SH-SY5Y (cell line): ENCODE measurements at regions not wholly inside any gene's neighbourhood (a gene's known extent, or its start where the extent isn't known, plus 50 kb on each side); places are given as distances from the start of the nearest gene placed in this dataset.

ENCODE experiments used
- GATA2 ChIP-seq: IDR thresholded peaks from 2 replicates; pipeline ENCODE4 v1.6.1; 2011; ENCODE audit warnings: mild to moderate bottlenecking, low read depth, low read length
- GATA3 ChIP-seq: IDR thresholded peaks from 2 replicates; pipeline ENCODE4 v1.6.1; 2011; ENCODE audit warnings: low read depth, mild to moderate bottlenecking, low read length, moderate library complexity

GRCh38 chr14:40188006-40188405 is 755.8 kb upstream of the FBXO33 start:
- TF ChIP-seq GATA3 (no peak), GATA2 (no peak)

GRCh38 chr14:40164083-40164482 is 731.9 kb upstream of the FBXO33 start:
- TF ChIP-seq GATA3 (no peak), GATA2 (no peak)

- TF ChIP-seq GATA2 (no peak), GATA3 (no peak)
Measured at GRCh38 chr14:40139657-40140056, 707.4 kb upstream of the FBXO33 start.

- no peak for TF ChIP-seq GATA3
- no peak for TF ChIP-seq GATA2
Measured at GRCh38 chr14:40133463-40133862, 701.2 kb upstream of the FBXO33 start.

- TF ChIP-seq GATA2: no peak
- TF ChIP-seq GATA3: no peak
Measured at GRCh38 chr14:40129159-40129558, 696.9 kb upstream of the FBXO33 start.

- TF ChIP-seq GATA3: no peak
- no peak for TF ChIP-seq GATA2
Measured at GRCh38 chr14:40123816-40124215, 691.6 kb upstream of the FBXO33 start.

GRCh38 chr14:40122968-40123648 is 690.9 kb upstream of the FBXO33 start:
- TF ChIP-seq GATA3: no peak
- TF ChIP-seq GATA2: no peak

- TF ChIP-seq GATA2 (no peak), GATA3 (no peak)
Measured at GRCh38 chr14:40119765-40120164, 687.5 kb upstream of the FBXO33 start.

- TF ChIP-seq GATA3 (no peak), GATA2 (no peak)
Measured at GRCh38 chr14:40119321-40119720, 687.1 kb upstream of the FBXO33 start.

- TF ChIP-seq GATA3 (no peak), GATA2 (no peak)
Measured at GRCh38 chr14:40115583-40115982, 683.4 kb upstream of the FBXO33 start.

GRCh38 chr14:40113671-40114070 is 681.4 kb upstream of the FBXO33 start:
- TF ChIP-seq GATA2 (no peak), GATA3 (no peak)

GRCh38 chr14:40100544-40101196 is 668.4 kb upstream of the FBXO33 start:
- TF ChIP-seq GATA3: no peak
- no peak for TF ChIP-seq GATA2

GRCh38 chr14:40099316-40099715 is 667.1 kb upstream of the FBXO33 start:
- no peak for TF ChIP-seq GATA3
- no peak for TF ChIP-seq GATA2

GRCh38 chr14:40098468-40098867 is 666.2 kb upstream of the FBXO33 start:
- TF ChIP-seq GATA2: no peak
- no peak for TF ChIP-seq GATA3

- no peak for TF ChIP-seq GATA2
- TF ChIP-seq GATA3: no peak
Measured at GRCh38 chr14:40096968-40097367, 664.7 kb upstream of the FBXO33 start.
